Hepatocyte (in vitro differentiated cells): ENCODE measurements at regions not wholly inside any gene's neighbourhood (a gene's known extent, or its start where the extent isn't known, plus 50 kb on each side); places are given as distances from the start of the nearest gene placed in this dataset.

Source experiments
- DNase-seq: peaks from one replicate; pipeline ENCODE4 v3.0.0-alpha.2; 2016; ENCODE audit warnings: low spot score
- H2AFZ ChIP-seq: fragments of 200-600 bp; sonication (generic); 2 replicates; pipeline ENCODE4 v1.6.0; 2016; ENCODE audit warnings: antibody characterized with exemption, mild to moderate bottlenecking
- H3K27ac ChIP-seq: fragments of 200-600 bp; sonication (generic); 2 replicates; pipeline ENCODE4 v1.5.1; 2016; ENCODE audit warnings: mild to moderate bottlenecking
- H3K27me3 ChIP-seq: fragments of 200-600 bp; sonication (generic); 2 replicates; pipeline ENCODE4 v1.6.1; 2016
- H3K36me3 ChIP-seq: fragments of 200-600 bp; sonication (generic); replicated peaks from 2 replicates; pipeline ENCODE4 v1.5.1; 2016; ENCODE audit warnings: low read depth; ENCODE audit not compliant: insufficient read depth
- H3K4me1 ChIP-seq: fragments of 200-600 bp; sonication (generic); 2 replicates; pipeline ENCODE4 v1.5.1; 2016; ENCODE audit warnings: mild to moderate bottlenecking, moderate library complexity; ENCODE audit not compliant: insufficient read depth
- H3K4me2 ChIP-seq: fragments of 200-600 bp; sonication (generic); 2 replicates; pipeline ENCODE4 v1.6.0; 2016
- H3K4me3 ChIP-seq: fragments of 200-600 bp; sonication (generic); 2 replicates; pipeline ENCODE4 v1.5.1; 2016; ENCODE audit warnings: mild to moderate bottlenecking
- H3K79me2 ChIP-seq: fragments of 200-600 bp; sonication (generic); 2 replicates; pipeline ENCODE4 v1.6.0; 2017; ENCODE audit warnings: mild to moderate bottlenecking
- H3K9me2 ChIP-seq: fragments of 200-600 bp; sonication (generic); replicated peaks from 2 replicates; pipeline ENCODE4 v1.6.0; 2017; ENCODE audit warnings: mild to moderate bottlenecking; ENCODE audit not compliant: insufficient read depth
- H3K9me3 ChIP-seq: fragments of 200-600 bp; sonication (generic); 2 replicates; pipeline ENCODE4 v1.5.1; 2016; ENCODE audit warnings: low read depth, mild to moderate bottlenecking
- H4K20me1 ChIP-seq: fragments of 200-600 bp; sonication (generic); 2 replicates; pipeline ENCODE4 v1.6.0; 2016; ENCODE audit warnings: mild to moderate bottlenecking; ENCODE audit not compliant: insufficient read depth, poor library complexity, severe bottlenecking
- CTCF ChIP-seq: fragments of 200-600 bp; sonication (generic); IDR thresholded peaks from 2 replicates; pipeline ENCODE4 v1.5.1; 2016; ENCODE audit warnings: antibody characterized with exemption, mild to moderate bottlenecking; ENCODE audit not compliant: poor library complexity
- EZH2 ChIP-seq: fragments of 200-600 bp; sonication (generic); IDR thresholded peaks from 2 replicates; pipeline ENCODE4 v1.6.1; 2016; ENCODE audit warnings: antibody characterized with exemption, mild to moderate bottlenecking, borderline replicate concordance
- EZH2phosphoT487 ChIP-seq: fragments of 200-600 bp; sonication (generic); IDR thresholded peaks from one replicate; pipeline ENCODE4 v1.6.1; 2018; ENCODE audit warnings: antibody characterized with exemption, mild to moderate bottlenecking, low read depth, moderate library complexity; ENCODE audit not compliant: unreplicated experiment, severe bottlenecking
- WGBS: methylation state at CpG from one replicate; pipeline ENCODE4 v1.1.6; 2016; ENCODE audit warnings: low lambda C conversion rate; ENCODE audit errors: missing lambda C conversion rate; 5-methylcytosine and 5-hydroxymethylcytosine counted together

GRCh38 chr7:41899823-41900433, 197.0 kb upstream of the INHBA start:
- no peaks in the 10 kb centered on the region for H3K9me3 ChIP-seq
- no peak for TF ChIP-seq CTCF
- TF ChIP-seq EZH2: no peak
- TF ChIP-seq EZH2phosphoT487: no peak
- no peaks in the 10 kb centered on the region for H3K4me1 ChIP-seq
- no peaks in the 10 kb centered on the region for H4K20me1 ChIP-seq
- DNase-seq: no peak
- no peak overlapping the region for H3K4me2 ChIP-seq
- H3K4me3 ChIP-seq: no peak overlapping the region
- H2AFZ ChIP-seq: no peak overlapping the region
- H3K27me3 ChIP-seq: no peaks in the 10 kb centered on the region
- H3K79me2 ChIP-seq: no peaks in the 10 kb centered on the region
- no peak overlapping the region for H3K27ac ChIP-seq
- WGBS: 78% methylated on average over 4 of the region's 4 CpGs
- H3K36me3 ChIP-seq: no peaks in the 10 kb centered on the region
- H3K9me2 ChIP-seq: no peaks in the 10 kb centered on the region

DNA sequence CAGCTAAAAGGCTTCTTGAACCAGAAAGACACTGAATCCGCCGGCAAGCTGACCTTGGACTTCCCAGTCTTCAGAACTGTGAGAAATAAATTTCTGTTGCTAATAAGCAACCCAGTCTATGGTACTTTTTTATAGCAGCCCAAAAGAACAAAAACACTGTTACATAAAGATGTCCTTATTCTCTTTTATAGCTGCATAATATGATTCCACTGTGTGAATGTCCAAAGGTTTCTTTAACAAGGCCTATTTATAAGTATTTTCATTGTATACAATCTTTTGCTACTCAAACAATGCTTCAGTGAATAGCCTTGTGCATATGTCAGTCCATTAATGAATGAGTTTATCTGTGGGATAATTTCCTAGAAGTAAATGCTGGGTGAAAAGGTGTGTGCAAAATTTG, 190.8 kb upstream of the INHBA start:
- DNase-seq: no peak
- H3K36me3 ChIP-seq: no peaks in the 10 kb centered on the region

GRCh38 chr7:41892356-41893100, 189.6 kb upstream of the INHBA start:
- no peaks in the 10 kb centered on the region for H3K9me2 ChIP-seq
- no peak for DNase-seq
- H3K4me1 ChIP-seq: peaks cover 11% of the 10 kb centered on the region
- TF ChIP-seq EZH2: no peak
- no peak for TF ChIP-seq CTCF
- TF ChIP-seq EZH2phosphoT487: no peak
- WGBS: 83% methylated on average over 2 of the region's 2 CpGs
- no peaks in the 10 kb centered on the region for H4K20me1 ChIP-seq
- H3K36me3 ChIP-seq: no peaks in the 10 kb centered on the region
- H3K27me3 ChIP-seq: no peaks in the 10 kb centered on the region
- no peaks in the 10 kb centered on the region for H3K9me3 ChIP-seq
- H3K4me2 ChIP-seq: no peak overlapping the region
- H3K4me3 ChIP-seq: no peak overlapping the region
- no peaks in the 10 kb centered on the region for H3K79me2 ChIP-seq
- no peak overlapping the region for H2AFZ ChIP-seq
- H3K27ac ChIP-seq: no peak overlapping the region

More for the DNA sequence above, 190.8 kb upstream of the INHBA start:
- no peak overlapping the region for H3K27ac ChIP-seq
- no peaks in the 10 kb centered on the region for H4K20me1 ChIP-seq
- no peaks in the 10 kb centered on the region for H3K9me2 ChIP-seq
- H3K4me2 ChIP-seq: no peak overlapping the region
- H3K4me1 ChIP-seq: peaks cover 9% of the 10 kb centered on the region
- no peaks in the 10 kb centered on the region for H3K27me3 ChIP-seq
- WGBS: 92% methylated on average over 2 of the region's 2 CpGs
- H3K79me2 ChIP-seq: no peaks in the 10 kb centered on the region
- no peaks in the 10 kb centered on the region for H3K9me3 ChIP-seq
- no peak overlapping the region for H3K4me3 ChIP-seq
- H2AFZ ChIP-seq: no peak overlapping the region
- TF ChIP-seq CTCF (no peak), EZH2 (no peak), EZH2phosphoT487 (no peak)
